NT2/D1 (cell line): ENCODE measurements at regions not wholly inside any gene's neighbourhood (a gene's known extent, or its start where the extent isn't known, plus 50 kb on each side); places are given as distances from the start of the nearest gene placed in this dataset.

Source experiments
- DNase-seq: peaks from one replicate; pipeline ENCODE4 v3.0.0-alpha.2; 2011; ENCODE audit warnings: low read depth, low spot score
- H3K27me3 ChIP-seq: 2 replicates; pipeline ENCODE4 v1.6.0; 2011; ENCODE audit warnings: mild to moderate bottlenecking; ENCODE audit not compliant: insufficient read length, insufficient read depth
- H3K36me3 ChIP-seq: 2 replicates; pipeline ENCODE4 v1.6.1; 2011; ENCODE audit warnings: mild to moderate bottlenecking, low read length, mixed read lengths; ENCODE audit not compliant: insufficient read depth, insufficient read length
- H3K4me1 ChIP-seq: 2 replicates; pipeline ENCODE4 v1.5.1; 2011; ENCODE audit not compliant: insufficient read depth, insufficient read length
- H3K4me3 ChIP-seq: 2 replicates; pipeline ENCODE4 v1.5.1; 2011; ENCODE audit warnings: low read depth; ENCODE audit not compliant: insufficient read length
- H3K9ac ChIP-seq: 2 replicates; pipeline ENCODE4 v1.6.0; 2011; ENCODE audit warnings: low read depth; ENCODE audit not compliant: insufficient read length
- H3K9me3 ChIP-seq: 2 replicates; pipeline ENCODE4 v1.5.1; 2011; ENCODE audit warnings: mild to moderate bottlenecking, low read length; ENCODE audit not compliant: insufficient read depth
- SUZ12 ChIP-seq: IDR thresholded peaks from 2 replicates; pipeline ENCODE4 v1.6.1; 2011; ENCODE audit not compliant: insufficient read length, insufficient read depth; ENCODE audit errors: extremely low read depth
- YY1 ChIP-seq: IDR thresholded peaks from 2 replicates; pipeline ENCODE4 v1.6.1; 2011; ENCODE audit not compliant: insufficient read length, insufficient read depth
- ZNF274 ChIP-seq: IDR thresholded peaks from 2 replicates; pipeline ENCODE4 v1.6.1; 2011; ENCODE audit warnings: mild to moderate bottlenecking, low read depth, low read length

DNA sequence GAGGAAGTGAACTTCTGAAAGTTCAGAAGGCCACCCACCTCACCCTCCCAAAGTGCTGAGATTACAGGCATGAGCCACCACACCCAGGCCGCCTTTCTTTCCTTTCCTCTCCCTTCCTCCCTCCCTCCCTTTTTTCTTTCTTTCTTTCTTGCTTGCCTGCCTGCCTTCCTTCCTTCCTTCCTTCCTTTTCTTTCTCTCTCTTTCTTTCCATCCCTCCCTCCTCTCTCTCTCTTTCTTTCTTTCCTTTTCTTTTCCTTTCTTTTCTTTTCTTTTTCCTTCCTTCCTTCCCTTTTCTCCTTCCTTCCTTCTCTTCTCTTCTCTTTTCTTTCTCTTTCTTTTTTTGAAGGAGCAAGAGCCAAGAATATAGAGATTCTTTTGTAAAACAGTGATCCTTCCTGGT is 208.3 kb upstream of the HMGA2 start:
- Histone ChIP-seq H3K4me1 (no peaks in the 10 kb centered on the region), H3K27me3 (no peaks in the 10 kb centered on the region), H3K9ac (no peak overlapping the region), H3K4me3 (no peak overlapping the region), H3K36me3 (no peaks in the 10 kb centered on the region), H3K9me3 (0 out of 2 replicates have a peak, but pooled peaks cover 6% of the 10 kb centered on the region)
- DNase-seq = no peak
- TF ChIP-seq ZNF274 (no peak), SUZ12 (no peak), YY1 (no peak)

DNA sequence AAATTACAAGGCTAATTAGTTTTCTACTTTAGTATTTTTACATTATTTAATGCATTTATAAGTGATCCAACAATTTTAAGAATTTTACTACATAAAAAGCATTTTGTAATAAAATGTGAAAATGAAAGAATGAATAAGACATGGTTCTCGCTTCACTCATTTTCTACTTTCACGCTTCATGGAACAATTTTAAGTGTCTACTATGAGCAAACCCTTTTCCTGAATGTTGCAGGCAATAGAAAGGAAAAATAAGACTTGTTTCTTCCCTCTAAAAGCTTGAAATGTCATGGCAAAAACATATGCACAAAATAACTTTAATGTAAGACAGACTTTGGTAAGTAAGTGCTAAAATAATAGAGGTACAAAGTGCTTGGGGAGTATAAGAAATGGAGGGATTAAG is 205.7 kb upstream of the HMGA2 start:
- TF ChIP-seq YY1 = no peak
- TF ChIP-seq ZNF274 = no peak
- TF ChIP-seq SUZ12 = no peak

DNA sequence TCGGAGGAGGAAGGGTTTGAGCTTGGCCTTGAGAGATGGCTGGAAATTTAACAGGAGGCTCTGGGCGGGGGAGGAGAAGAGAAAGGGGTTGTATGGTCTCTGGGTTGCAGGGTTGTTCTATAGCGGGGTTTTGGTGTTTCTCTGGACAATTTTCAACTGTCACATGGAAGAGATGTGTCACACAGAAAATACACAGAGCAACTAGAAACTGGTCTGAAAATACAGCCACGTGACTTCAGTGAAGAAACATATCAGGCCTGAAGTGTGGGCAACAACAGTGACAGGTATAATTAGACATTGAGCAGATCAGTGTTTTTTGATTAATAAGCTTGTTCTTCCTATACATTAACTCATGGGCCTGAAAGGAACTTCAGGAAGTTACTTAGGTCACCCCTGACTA is 205.3 kb upstream of the HMGA2 start:
- 0 out of 2 replicates have a peak, but pooled peaks cover 6% of the 10 kb centered on the region for H3K9me3 ChIP-seq
- H3K36me3 ChIP-seq = no peaks in the 10 kb centered on the region
- TF ChIP-seq SUZ12 = no peak
- TF ChIP-seq ZNF274 = no peak
- no peak for TF ChIP-seq YY1
- H3K27me3 ChIP-seq = no peaks in the 10 kb centered on the region
- no peak overlapping the region for H3K9ac ChIP-seq
- no peak overlapping the region for H3K4me3 ChIP-seq
- no peak for DNase-seq
- H3K4me1 ChIP-seq = no peaks in the 10 kb centered on the region

More for the DNA sequence above, 205.7 kb upstream of the HMGA2 start:
- no peaks in the 10 kb centered on the region for H3K27me3 ChIP-seq
- no peak overlapping the region for H3K9ac ChIP-seq
- H3K36me3 ChIP-seq = no peaks in the 10 kb centered on the region
- no peaks in the 10 kb centered on the region for H3K4me1 ChIP-seq
- H3K9me3 ChIP-seq = 0 out of 2 replicates have a peak, but pooled peaks cover 6% of the 10 kb centered on the region
- DNase-seq = no peak
- no peak overlapping the region for H3K4me3 ChIP-seq

DNA sequence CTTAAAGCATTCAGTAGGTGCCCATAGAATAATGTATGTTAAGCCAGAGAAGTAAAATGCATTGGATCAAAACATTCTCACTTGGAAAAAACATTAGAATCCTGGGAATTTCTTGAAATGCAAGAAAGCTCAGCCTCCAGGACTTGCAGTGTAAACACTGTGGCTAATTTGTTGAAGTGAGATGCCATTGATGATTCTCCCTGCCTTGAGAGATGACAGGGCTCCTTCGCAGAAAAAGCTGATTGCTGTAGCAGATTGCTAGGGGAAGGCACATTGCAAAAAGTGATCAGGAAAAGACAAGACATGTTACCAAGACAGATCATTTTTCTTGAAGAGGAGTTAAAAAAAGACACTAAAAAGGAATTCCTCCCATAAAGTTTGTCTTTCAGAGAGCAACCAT is 204.2 kb upstream of the HMGA2 start:
- Histone ChIP-seq H3K4me1 (no peaks in the 10 kb centered on the region), H3K4me3 (no peak overlapping the region), H3K9me3 (0 out of 2 replicates have a peak, but pooled peaks cover 6% of the 10 kb centered on the region), H3K9ac (no peak overlapping the region), H3K36me3 (no peaks in the 10 kb centered on the region), H3K27me3 (no peaks in the 10 kb centered on the region)
- DNase-seq = no peak
- TF ChIP-seq YY1 (no peak), ZNF274 (no peak)

DNA sequence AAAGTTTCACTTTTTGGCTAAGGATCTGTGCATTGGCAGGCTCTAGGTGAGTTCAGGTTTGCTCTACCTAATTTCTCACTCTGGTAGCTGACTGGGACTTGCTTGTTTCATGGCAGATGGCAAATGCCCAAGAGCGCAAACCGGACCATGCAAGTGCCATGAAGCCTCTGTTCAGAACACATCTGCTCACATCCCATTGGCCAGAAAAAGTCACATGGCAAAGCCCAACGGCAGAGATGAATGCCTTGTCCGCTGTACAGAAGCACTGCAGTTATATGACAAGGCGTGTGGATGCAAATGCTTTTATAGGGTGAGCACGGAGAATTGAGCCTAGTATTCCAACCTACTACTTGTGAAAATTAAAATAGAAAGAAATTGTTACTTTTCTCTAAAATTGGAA is 202.2 kb upstream of the HMGA2 start:
- Histone ChIP-seq H3K4me1 (no peaks in the 10 kb centered on the region), H3K9me3 (no peaks in the 10 kb centered on the region), H3K27me3 (no peaks in the 10 kb centered on the region), H3K4me3 (no peak overlapping the region), H3K36me3 (no peaks in the 10 kb centered on the region), H3K9ac (no peak overlapping the region)
- DNase-seq = no peak
- TF ChIP-seq YY1 = no peak
- no peak for TF ChIP-seq ZNF274
- no peak for TF ChIP-seq SUZ12

DNA sequence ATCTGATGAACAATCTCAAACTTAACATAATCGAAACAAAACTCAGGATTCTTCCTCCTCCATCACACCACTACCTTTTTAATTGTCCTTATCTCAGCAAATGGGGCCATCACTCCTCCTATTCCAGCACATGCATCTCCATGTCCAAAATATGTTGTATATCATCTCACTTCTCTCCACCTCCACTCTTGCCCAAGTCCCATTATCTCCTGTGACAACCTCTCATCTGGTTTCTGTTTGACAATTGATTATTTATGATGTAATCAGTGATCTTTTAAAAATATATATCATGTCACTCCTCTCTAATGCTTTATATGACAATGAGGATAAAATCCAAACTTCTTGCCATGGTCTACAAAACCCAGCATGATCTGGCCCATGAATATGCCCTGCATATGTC is 200.8 kb upstream of the HMGA2 start:
- Histone ChIP-seq H3K27me3 (no peaks in the 10 kb centered on the region), H3K4me1 (no peaks in the 10 kb centered on the region), H3K4me3 (no peak overlapping the region), H3K9ac (no peak overlapping the region), H3K36me3 (no peaks in the 10 kb centered on the region), H3K9me3 (no peaks in the 10 kb centered on the region)
- DNase-seq = no peak
- TF ChIP-seq SUZ12 (no peak), ZNF274 (no peak), YY1 (no peak)

DNA sequence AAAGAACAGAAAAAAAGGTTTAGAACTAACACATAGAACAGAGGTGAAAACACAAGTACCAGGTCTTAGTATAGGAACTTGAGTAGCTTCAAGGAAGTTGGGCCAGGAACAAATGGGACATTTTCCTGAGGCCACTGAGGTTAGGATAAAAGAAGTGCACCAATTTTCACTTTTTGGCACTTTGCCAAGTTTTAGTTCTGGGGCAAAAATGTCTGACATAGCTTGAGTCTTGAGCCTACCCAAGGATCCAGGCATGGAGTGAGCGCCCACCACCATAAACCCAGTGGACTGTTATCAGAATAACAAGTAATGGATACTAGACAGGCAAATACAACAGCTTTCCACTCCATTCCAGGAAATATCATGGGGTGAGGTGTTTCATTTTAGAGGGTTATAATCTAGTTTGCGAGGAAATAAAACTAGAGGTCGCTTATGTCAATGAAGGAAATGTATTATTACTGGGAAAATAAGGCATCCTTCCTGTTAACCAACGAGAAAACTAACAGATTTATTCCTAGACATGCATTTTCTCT is 199.7 kb upstream of the HMGA2 start:
- H3K36me3 ChIP-seq = no peaks in the 10 kb centered on the region
- TF ChIP-seq ZNF274 (no peak), YY1 (no peak), SUZ12 (no peak)
- DNase-seq = no peak
- no peak overlapping the region for H3K4me3 ChIP-seq
- no peak overlapping the region for H3K9ac ChIP-seq
- H3K9me3 ChIP-seq = no peaks in the 10 kb centered on the region
- H3K4me1 ChIP-seq = no peaks in the 10 kb centered on the region
- H3K27me3 ChIP-seq = no peaks in the 10 kb centered on the region
